Uterus (tissue), 2 donors: ENCODE measurements at regions not wholly inside any gene's neighbourhood (a gene's known extent, or its start where the extent isn't known, plus 50 kb on each side); places are given as distances from the start of the nearest gene placed in this dataset.

Experiments used
- POLR2A ChIP-seq, 2 donors: fragments of 450-650 bp; IDR thresholded peaks; one replicate each; pipeline ENCODE4 v1.6.1; 2016; ENCODE audit warnings: antibody characterized with exemption in 2 of 2, mild to moderate bottlenecking in 1 of 2, moderate library complexity in 1 of 2
- TF ChIP-seq, protein P1 (sequence below), 4 experiments: fragments of 200-600 bp in 2 of 4; fragments of 450-650 bp in 2 of 4; sonication (generic) in 2 of 4; IDR thresholded peaks; one replicate each; pipeline ENCODE4 v1.5.1; 2016 to 2019; ENCODE audit warnings: antibody characterized with exemption in 4 of 4, mild to moderate bottlenecking in 2 of 4, moderate library complexity in 1 of 4

DNA sequence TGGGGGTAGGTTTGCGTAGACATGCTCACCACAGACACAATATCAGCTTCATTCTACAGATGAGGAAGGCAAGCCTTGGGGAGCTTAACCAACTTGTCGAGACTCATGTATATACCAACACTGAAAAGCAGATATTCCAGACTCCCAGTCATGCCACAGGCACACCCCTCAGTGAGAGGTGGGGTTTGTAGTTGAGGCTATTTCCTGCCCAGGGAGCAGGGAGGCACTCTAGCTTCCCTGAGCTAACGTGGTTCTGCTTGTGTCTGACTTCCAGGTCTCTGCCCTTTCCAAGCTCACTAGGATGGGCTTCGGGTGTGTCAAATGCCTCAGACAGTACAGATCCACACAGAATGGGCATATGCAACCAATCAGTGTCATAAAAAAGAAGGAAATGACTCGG is 122.3 kb upstream of the RUNX1 start:
- TF ChIP-seq, protein P1, sequence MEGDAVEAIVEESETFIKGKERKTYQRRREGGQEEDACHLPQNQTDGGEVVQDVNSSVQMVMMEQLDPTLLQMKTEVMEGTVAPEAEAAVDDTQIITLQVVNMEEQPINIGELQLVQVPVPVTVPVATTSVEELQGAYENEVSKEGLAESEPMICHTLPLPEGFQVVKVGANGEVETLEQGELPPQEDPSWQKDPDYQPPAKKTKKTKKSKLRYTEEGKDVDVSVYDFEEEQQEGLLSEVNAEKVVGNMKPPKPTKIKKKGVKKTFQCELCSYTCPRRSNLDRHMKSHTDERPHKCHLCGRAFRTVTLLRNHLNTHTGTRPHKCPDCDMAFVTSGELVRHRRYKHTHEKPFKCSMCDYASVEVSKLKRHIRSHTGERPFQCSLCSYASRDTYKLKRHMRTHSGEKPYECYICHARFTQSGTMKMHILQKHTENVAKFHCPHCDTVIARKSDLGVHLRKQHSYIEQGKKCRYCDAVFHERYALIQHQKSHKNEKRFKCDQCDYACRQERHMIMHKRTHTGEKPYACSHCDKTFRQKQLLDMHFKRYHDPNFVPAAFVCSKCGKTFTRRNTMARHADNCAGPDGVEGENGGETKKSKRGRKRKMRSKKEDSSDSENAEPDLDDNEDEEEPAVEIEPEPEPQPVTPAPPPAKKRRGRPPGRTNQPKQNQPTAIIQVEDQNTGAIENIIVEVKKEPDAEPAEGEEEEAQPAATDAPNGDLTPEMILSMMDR (IDR thresholded peaks at IDR 0.05): no peak
- no peak for TF ChIP-seq POLR2A (IDR thresholded peaks at IDR 0.05)
